A673 (cell line): ENCODE measurements at regions not wholly inside any gene's neighbourhood (a gene's known extent, or its start where the extent isn't known, plus 50 kb on each side); places are given as distances from the start of the nearest gene placed in this dataset.

Experiments used
- BruUV-seq: library from RNA; stranded (reverse); fragments of 400-500 nt; replicated peaks from 2 replicates; lab custom pipeline; 2021; lab: Mats Ljungman, UMichigan
- CTCF ChIA-PET: fragments of 300-600 bp; sonication (Branson Sonifier 250); formaldehyde crosslinking; loops from one replicate; lab custom pipeline; 2022; ENCODE audit warnings: antibody characterized with exemption; lab: Charles Lee
- POLR2A ChIA-PET: fragments of 300-600 bp; sonication (Branson Sonifier 250); formaldehyde crosslinking; loops from one replicate; lab custom pipeline; 2022; ENCODE audit warnings: antibody characterized with exemption; ENCODE audit not compliant: low non-redundant PET; lab: Charles Lee
- DNase-seq: peaks from one replicate; pipeline ENCODE4 v3.0.0-alpha.2; 2015; ENCODE audit warnings: low spot score
- H3K27ac ChIP-seq: fragments of 200-600 bp; sonication (generic); 2 replicates; pipeline ENCODE4 v1.5.1; 2016; ENCODE audit warnings: mixed run types, low read depth, mild to moderate bottlenecking, mixed read lengths, antibody characterized with exemption, low read length; ENCODE audit not compliant: poor library complexity, severe bottlenecking
- H3K27me3 ChIP-seq: fragments of 200-600 bp; sonication (generic); replicated peaks from 2 replicates; pipeline ENCODE4 v1.6.1; 2017; ENCODE audit warnings: mixed run types, low read depth, mild to moderate bottlenecking, mixed read lengths, antibody characterized with exemption, low read length; ENCODE audit not compliant: insufficient read depth, poor library complexity
- H3K36me3 ChIP-seq: fragments of 200-600 bp; sonication (generic); 2 replicates; pipeline ENCODE4 v1.6.1; 2016; ENCODE audit warnings: mixed run types, mild to moderate bottlenecking, mixed read lengths, antibody characterized with exemption, low read length; ENCODE audit not compliant: insufficient read depth, poor library complexity, severe bottlenecking
- H3K4me1 ChIP-seq: fragments of 200-600 bp; sonication (generic); 2 replicates; pipeline ENCODE4 v1.6.1; 2017; ENCODE audit warnings: mixed run types, mild to moderate bottlenecking, mixed read lengths, antibody characterized with exemption, low read length; ENCODE audit not compliant: insufficient read depth, poor library complexity, severe bottlenecking
- H3K4me3 ChIP-seq: fragments of 200-600 bp; sonication (generic); 2 replicates; pipeline ENCODE4 v1.5.1; 2016; ENCODE audit warnings: low read depth, mixed run types, mild to moderate bottlenecking, mixed read lengths, low read length; ENCODE audit not compliant: poor library complexity, severe bottlenecking
- H3K9me3 ChIP-seq: fragments of 200-600 bp; sonication (generic); 2 replicates; pipeline ENCODE4 v1.6.1; 2016; ENCODE audit warnings: mixed run types, low read depth, mild to moderate bottlenecking, mixed read lengths, antibody characterized with exemption, low read length; ENCODE audit not compliant: poor library complexity, severe bottlenecking
- EZH2 ChIP-seq: fragments of 200-600 bp; sonication (generic); IDR thresholded peaks from 2 replicates; pipeline ENCODE4 v1.6.1; 2017; ENCODE audit warnings: borderline replicate concordance, low read depth, mild to moderate bottlenecking, mixed read lengths, antibody characterized with exemption, low read length; ENCODE audit not compliant: poor library complexity, severe bottlenecking
- intact Hi-C: fragments of 100-400 bp; cut with micrococcal nuclease; formaldehyde crosslinking; loops from one replicate; pipeline ENCODE4 v1.10.0; 2022; ENCODE audit not compliant: unreplicated experiment
- TF ChIP-seq, protein P1 (sequence below): fragments of 300-800, 200-600 bp; sonication (generic); conservative IDR thresholded peaks from 2 replicates; pipeline ENCODE4 v1.5.1; 2017; ENCODE audit warnings: low read depth, mild to moderate bottlenecking, antibody characterized with exemption, low read length, moderate library complexity, mixed read lengths

DNA sequence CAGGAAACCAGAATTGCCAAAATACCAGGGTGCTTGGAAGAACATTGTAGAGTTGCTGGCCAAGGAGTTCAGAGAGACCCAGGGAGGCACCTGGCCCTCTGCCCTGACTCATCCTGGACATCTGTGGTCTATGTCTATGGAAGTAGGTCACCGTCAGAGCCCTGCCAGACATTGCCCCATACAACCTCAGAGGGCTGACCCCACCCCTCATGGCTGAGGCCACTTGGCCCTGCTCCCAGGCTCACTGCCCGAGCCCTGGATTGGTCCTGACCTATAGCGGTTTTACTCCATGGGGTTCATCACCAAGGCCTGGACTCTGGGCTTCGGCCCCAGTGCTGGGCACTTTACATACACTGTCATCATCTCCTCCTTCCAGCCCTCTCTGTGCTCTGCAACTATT, 233.1 kb downstream of the PTPRU start:
- no peak for DNase-seq
- ChIA-PET CTCF (no interaction called here), POLR2A (interaction anchor here (0.6 kb wide), 1 partner anchor 800 kb away, joined by 3 read pairs; no protein-coding TSS in a partner anchor)
- Histone ChIP-seq H3K27ac (no peak overlapping the region), H3K4me1 (no peaks in the 10 kb centered on the region), H3K27me3 (peaks cover 43% of the 10 kb centered on the region), H3K36me3 (no peaks in the 10 kb centered on the region), H3K4me3 (no peak overlapping the region), H3K9me3 (no peaks in the 10 kb centered on the region)
- TF ChIP-seq EZH2 = no peak
- TF ChIP-seq, protein P1, sequence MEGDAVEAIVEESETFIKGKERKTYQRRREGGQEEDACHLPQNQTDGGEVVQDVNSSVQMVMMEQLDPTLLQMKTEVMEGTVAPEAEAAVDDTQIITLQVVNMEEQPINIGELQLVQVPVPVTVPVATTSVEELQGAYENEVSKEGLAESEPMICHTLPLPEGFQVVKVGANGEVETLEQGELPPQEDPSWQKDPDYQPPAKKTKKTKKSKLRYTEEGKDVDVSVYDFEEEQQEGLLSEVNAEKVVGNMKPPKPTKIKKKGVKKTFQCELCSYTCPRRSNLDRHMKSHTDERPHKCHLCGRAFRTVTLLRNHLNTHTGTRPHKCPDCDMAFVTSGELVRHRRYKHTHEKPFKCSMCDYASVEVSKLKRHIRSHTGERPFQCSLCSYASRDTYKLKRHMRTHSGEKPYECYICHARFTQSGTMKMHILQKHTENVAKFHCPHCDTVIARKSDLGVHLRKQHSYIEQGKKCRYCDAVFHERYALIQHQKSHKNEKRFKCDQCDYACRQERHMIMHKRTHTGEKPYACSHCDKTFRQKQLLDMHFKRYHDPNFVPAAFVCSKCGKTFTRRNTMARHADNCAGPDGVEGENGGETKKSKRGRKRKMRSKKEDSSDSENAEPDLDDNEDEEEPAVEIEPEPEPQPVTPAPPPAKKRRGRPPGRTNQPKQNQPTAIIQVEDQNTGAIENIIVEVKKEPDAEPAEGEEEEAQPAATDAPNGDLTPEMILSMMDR = no peak
- intact Hi-C loops = no loop called here
- no TSS peak for BruUV-seq

DNA sequence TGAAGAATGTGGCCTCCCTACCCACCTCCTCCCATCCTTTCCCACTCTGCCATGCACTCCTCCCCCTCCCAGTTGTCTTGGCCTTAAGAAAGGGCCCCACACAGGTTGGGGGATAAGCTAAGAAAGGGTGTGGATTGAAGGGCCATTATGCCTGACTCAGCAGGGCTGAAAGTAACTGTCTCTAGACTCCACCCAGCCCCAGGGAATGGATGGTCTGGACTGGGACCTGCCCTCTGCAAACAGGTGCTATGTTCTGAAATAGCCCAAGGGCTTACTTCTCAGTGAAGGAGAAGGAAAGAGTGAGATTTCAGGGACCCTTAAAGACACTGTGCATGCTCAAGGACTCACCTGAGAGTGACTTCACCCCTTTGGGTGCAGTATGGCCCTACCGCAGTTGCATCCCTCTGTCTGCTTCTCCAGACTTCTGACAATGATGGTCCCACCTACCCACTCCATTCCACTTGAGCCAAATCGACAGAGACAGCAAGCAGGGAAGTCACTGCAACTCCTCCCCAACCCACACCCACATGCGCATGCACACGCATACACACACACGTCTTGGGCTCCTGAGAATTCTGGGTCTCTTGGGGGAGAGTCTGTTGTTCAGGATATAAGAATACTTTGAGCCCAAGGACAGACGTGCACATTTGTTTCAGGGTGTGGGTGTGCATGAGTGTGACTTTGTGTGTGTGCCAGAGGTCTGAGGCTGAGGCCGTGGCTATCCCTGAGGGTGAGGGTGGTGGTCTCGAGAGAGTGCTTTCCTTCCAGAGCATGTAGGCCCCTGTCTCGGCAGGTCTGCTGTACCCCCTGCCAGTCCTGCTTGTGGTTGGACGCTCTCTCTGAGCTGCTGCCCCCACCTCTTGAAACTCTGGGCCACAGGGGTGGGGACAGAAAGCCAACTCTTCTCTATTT, 231.9 kb downstream of the PTPRU start:
- no TSS peak for BruUV-seq
- H3K4me3 ChIP-seq = no peak overlapping the region
- ChIA-PET POLR2A (interaction anchor here (0.6 kb wide), 1 partner anchor 799 kb away, joined by 3 read pairs; no protein-coding TSS in a partner anchor), CTCF (no interaction called here)
- no peaks in the 10 kb centered on the region for H3K9me3 ChIP-seq
- DNase-seq = no peak
- no peaks in the 10 kb centered on the region for H3K36me3 ChIP-seq
- no peak for TF ChIP-seq EZH2
- TF ChIP-seq, protein P1 = no peak
- H3K27ac ChIP-seq = no peak overlapping the region
- no peaks in the 10 kb centered on the region for H3K4me1 ChIP-seq
- intact Hi-C loops = no loop called here
- peaks cover 35% of the 10 kb centered on the region for H3K27me3 ChIP-seq

DNA sequence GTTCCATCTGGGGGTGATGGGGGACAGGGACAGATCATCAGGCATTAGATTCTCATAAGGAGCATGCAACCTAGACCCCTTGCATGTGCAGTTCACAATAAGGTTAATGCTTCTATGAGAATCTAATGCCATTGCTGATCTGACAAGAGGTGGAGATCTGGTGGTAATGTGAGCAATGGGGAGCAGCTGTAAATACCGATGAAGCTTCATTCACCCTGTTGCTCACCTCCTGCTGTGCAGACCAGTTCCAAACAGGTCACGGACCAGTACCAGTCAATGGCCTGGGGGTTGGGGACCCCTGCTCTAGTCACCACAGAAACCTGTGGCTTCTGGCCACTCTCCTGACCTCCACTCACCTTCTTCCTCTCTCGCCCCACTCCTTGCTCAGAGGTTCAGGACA, 229.9 kb downstream of the PTPRU start:
- intact Hi-C loops = no loop called here
- ChIA-PET POLR2A (no interaction called here), CTCF (no interaction called here)
- no peak for TF ChIP-seq EZH2
- TF ChIP-seq, protein P1 = no peak
- no peak for DNase-seq
- Histone ChIP-seq H3K4me1 (no peaks in the 10 kb centered on the region), H3K36me3 (no peaks in the 10 kb centered on the region), H3K27ac (no peak overlapping the region), H3K4me3 (no peak overlapping the region), H3K9me3 (no peaks in the 10 kb centered on the region), H3K27me3 (peaks cover 18% of the 10 kb centered on the region)
- BruUV-seq = no TSS peak
